ENCODE measurements at regions not wholly inside any gene's neighbourhood (a gene's known extent, or its start where the extent isn't known, plus 50 kb on each side); places are given as distances from the start of the nearest gene placed in this dataset.

- no peak for DNase-seq
These were observed 50.3 kb upstream of the HMHB1 start for GRCh38 chr5:143761663-143762062.

- DNase-seq, result no peak
These were observed 51.2 kb upstream of the HMHB1 start for GRCh38 chr5:143760755-143761154.

- no peak for DNase-seq
These were observed 51.8 kb upstream of the HMHB1 start for GRCh38 chr5:143760131-143760505.

GRCh38 chr5:143759396-143760130 is 52.4 kb upstream of the HMHB1 start:
- no peak for DNase-seq

- no peak for DNase-seq
These were observed 53.2 kb upstream of the HMHB1 start for GRCh38 chr5:143758750-143759149.

GRCh38 chr5:143758015-143758414 is 53.9 kb upstream of the HMHB1 start:
- DNase-seq, result no peak

GRCh38 chr5:143757116-143757515 is 54.8 kb upstream of the HMHB1 start:
- no peak for DNase-seq

- DNase-seq, result no peak
These were observed 56.0 kb upstream of the HMHB1 start for GRCh38 chr5:143755966-143756365.

GRCh38 chr5:143752165-143752850 is 59.7 kb upstream of the HMHB1 start:
- DNase-seq, result no peak

- DNase-seq, result no peak
These were observed 60.6 kb upstream of the HMHB1 start for GRCh38 chr5:143751342-143751741.

GRCh38 chr5:143749581-143750205 is 62.3 kb upstream of the HMHB1 start:
- DNase-seq, result no peak

- no peak for DNase-seq
These were observed 63.4 kb upstream of the HMHB1 start for GRCh38 chr5:143748516-143748915.

- no peak for DNase-seq
These were observed 69.0 kb upstream of the HMHB1 start for GRCh38 chr5:143742951-143743350.

- no peak for DNase-seq
These were observed 70.5 kb upstream of the HMHB1 start for GRCh38 chr5:143741421-143741820.

GRCh38 chr5:143740956-143741355 is 71.0 kb upstream of the HMHB1 start:
- no peak for DNase-seq

- DNase-seq, result no peak
These were observed 72.2 kb upstream of the HMHB1 start for GRCh38 chr5:143739746-143740145.

GRCh38 chr5:143738417-143739401 is 73.3 kb upstream of the HMHB1 start:
- DNase-seq, result no peak

GRCh38 chr5:143737062-143737461 is 74.9 kb upstream of the HMHB1 start:
- DNase-seq, result no peak

GRCh38 chr5:143734456-143734780 is 77.5 kb upstream of the HMHB1 start:
- no peak for DNase-seq

- DNase-seq, result no peak
These were observed 78.1 kb upstream of the HMHB1 start for GRCh38 chr5:143733665-143734455.

GRCh38 chr5:143732402-143732801 is 79.6 kb upstream of the HMHB1 start:
- DNase-seq, result no peak

GRCh38 chr5:143730112-143730801 is 81.7 kb upstream of the HMHB1 start:
- DNase-seq, result no peak
